ENCODE measurements at regions not wholly inside any gene's neighbourhood (a gene's known extent, or its start where the extent isn't known, plus 50 kb on each side); places are given as distances from the start of the nearest gene placed in this dataset.
"Not testable (repeated sequence)": the region's sequence is repeated elsewhere in the genome, so short reads cannot be mapped to it uniquely, and the experiment has no call there.

GRCh38 chr16:59021751-59022150 lies 287.6 kb upstream of the GOT2 start:
- H4K20me1 ChIP-seq (ENCODE audit: insufficient read depth, poor library complexity, severe bottlenecking), result no peaks in the 10 kb centered on the region
- H3K9me3 ChIP-seq (ENCODE audit: low read depth), result no peaks in the 10 kb centered on the region
- no peak overlapping the region for H3K27ac ChIP-seq
- H2AFZ ChIP-seq, result no peak overlapping the region
- no peaks in the 10 kb centered on the region for H3K27me3 ChIP-seq
- TF ChIP-seq EZH2 (IDR thresholded peaks at IDR 0.05; ENCODE audit: borderline replicate concordance) (no peak), EZH2phosphoT487 (IDR thresholded peaks at IDR 0.05; ENCODE audit: low read depth, severe bottlenecking, unreplicated experiment) (no peak)
- TF ChIP-seq, protein P1, sequence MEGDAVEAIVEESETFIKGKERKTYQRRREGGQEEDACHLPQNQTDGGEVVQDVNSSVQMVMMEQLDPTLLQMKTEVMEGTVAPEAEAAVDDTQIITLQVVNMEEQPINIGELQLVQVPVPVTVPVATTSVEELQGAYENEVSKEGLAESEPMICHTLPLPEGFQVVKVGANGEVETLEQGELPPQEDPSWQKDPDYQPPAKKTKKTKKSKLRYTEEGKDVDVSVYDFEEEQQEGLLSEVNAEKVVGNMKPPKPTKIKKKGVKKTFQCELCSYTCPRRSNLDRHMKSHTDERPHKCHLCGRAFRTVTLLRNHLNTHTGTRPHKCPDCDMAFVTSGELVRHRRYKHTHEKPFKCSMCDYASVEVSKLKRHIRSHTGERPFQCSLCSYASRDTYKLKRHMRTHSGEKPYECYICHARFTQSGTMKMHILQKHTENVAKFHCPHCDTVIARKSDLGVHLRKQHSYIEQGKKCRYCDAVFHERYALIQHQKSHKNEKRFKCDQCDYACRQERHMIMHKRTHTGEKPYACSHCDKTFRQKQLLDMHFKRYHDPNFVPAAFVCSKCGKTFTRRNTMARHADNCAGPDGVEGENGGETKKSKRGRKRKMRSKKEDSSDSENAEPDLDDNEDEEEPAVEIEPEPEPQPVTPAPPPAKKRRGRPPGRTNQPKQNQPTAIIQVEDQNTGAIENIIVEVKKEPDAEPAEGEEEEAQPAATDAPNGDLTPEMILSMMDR (IDR thresholded peaks at IDR 0.05; ENCODE audit: poor library complexity), result no peak
- no peaks in the 10 kb centered on the region for H3K9me2 ChIP-seq (replicated peaks; ENCODE audit: insufficient read depth)
- no peak overlapping the region for H3K4me2 ChIP-seq
- no peak overlapping the region for H3K4me3 ChIP-seq
- no peaks in the 10 kb centered on the region for H3K79me2 ChIP-seq
- H3K36me3 ChIP-seq (replicated peaks; ENCODE audit: insufficient read depth, low read depth), result no peaks in the 10 kb centered on the region
- DNase-seq (ENCODE audit: low spot score), result no peak
- 81% methylated on average over 7 of the region's 7 CpGs for WGBS (ENCODE audit: low lambda C conversion rate, missing lambda C conversion rate)
- H3K4me1 ChIP-seq (ENCODE audit: insufficient read depth), result no peaks in the 10 kb centered on the region

DNA sequence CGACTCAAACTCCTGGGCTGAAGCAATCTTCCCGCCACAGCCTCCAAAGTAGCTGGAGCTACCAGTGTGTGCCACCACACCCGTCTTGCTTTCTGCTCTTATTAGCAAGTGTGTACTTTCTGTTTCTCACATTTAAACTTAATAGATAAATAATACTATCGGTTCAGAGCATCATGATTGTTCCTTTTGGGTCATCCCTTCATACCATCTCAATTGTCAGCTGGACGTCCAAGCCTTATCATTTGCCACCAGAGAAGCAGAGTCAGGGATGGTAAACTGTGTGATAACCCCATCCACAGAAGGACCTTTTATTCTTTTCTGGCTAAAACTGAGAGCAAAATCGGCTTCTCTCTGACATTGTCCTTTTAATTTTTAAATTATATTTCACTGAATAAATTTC lies 279.8 kb upstream of the GOT2 start:
- WGBS (ENCODE audit: low lambda C conversion rate, missing lambda C conversion rate), result 79% methylated on average over 6 of the region's 6 CpGs
- no peak overlapping the region for H3K27ac ChIP-seq

DNA sequence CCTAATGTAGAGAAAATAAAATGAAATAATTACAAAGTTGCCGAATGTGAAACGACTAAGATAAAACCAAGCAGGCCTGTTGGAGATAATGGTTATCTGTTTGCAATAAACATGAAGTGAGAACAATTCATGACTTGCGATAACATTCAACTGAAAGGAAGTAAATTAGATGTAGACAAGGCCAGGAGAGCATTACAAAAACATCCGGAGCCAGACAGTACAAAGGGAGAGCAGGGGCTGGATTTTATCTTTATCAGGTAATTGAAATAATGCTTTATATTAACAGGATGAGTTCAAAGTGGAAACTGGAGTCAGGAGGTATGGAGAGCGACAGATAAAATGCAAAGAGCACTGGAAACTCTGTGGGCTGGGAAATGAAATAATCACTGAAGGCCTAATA lies 265.6 kb upstream of the GOT2 start:
- DNase-seq (ENCODE audit: low spot score), result no peak
- no peaks in the 10 kb centered on the region for H3K36me3 ChIP-seq (replicated peaks; ENCODE audit: insufficient read depth, low read depth)
- TF ChIP-seq EZH2phosphoT487 (IDR thresholded peaks at IDR 0.05; ENCODE audit: low read depth, severe bottlenecking, unreplicated experiment), result no peak
- TF ChIP-seq, protein P1 (IDR thresholded peaks at IDR 0.05; ENCODE audit: poor library complexity), result no peak
- no peak for TF ChIP-seq EZH2 (IDR thresholded peaks at IDR 0.05; ENCODE audit: borderline replicate concordance)
- H3K27ac ChIP-seq, result no peak overlapping the region
- no peak overlapping the region for H3K4me3 ChIP-seq
- H2AFZ ChIP-seq, result no peak overlapping the region
- no peaks in the 10 kb centered on the region for H3K9me3 ChIP-seq (ENCODE audit: low read depth)
- no peaks in the 10 kb centered on the region for H3K79me2 ChIP-seq
- 35% methylated on average over 5 of the region's 5 CpGs for WGBS (ENCODE audit: low lambda C conversion rate, missing lambda C conversion rate)
- H4K20me1 ChIP-seq (ENCODE audit: insufficient read depth, poor library complexity, severe bottlenecking), result no peaks in the 10 kb centered on the region
- H3K4me1 ChIP-seq (ENCODE audit: insufficient read depth), result no peaks in the 10 kb centered on the region
- no peak overlapping the region for H3K4me2 ChIP-seq
- H3K27me3 ChIP-seq, result no peaks in the 10 kb centered on the region
- peaks cover 3% of the 10 kb centered on the region for H3K9me2 ChIP-seq (replicated peaks; ENCODE audit: insufficient read depth)

More for the DNA sequence above, 279.8 kb upstream of the GOT2 start:
- H3K79me2 ChIP-seq, result no peaks in the 10 kb centered on the region
- no peaks in the 10 kb centered on the region for H3K36me3 ChIP-seq (replicated peaks; ENCODE audit: insufficient read depth, low read depth)
- H3K9me2 ChIP-seq (replicated peaks; ENCODE audit: insufficient read depth), result no peaks in the 10 kb centered on the region
- H3K4me3 ChIP-seq, result no peak overlapping the region
- H3K4me1 ChIP-seq (ENCODE audit: insufficient read depth), result no peaks in the 10 kb centered on the region
- DNase-seq (ENCODE audit: low spot score), result no peak
- H3K4me2 ChIP-seq, result no peak overlapping the region
- no peak overlapping the region for H2AFZ ChIP-seq
- no peaks in the 10 kb centered on the region for H3K9me3 ChIP-seq (ENCODE audit: low read depth)
- H3K27me3 ChIP-seq, result no peaks in the 10 kb centered on the region
- no peaks in the 10 kb centered on the region for H4K20me1 ChIP-seq (ENCODE audit: insufficient read depth, poor library complexity, severe bottlenecking)
- TF ChIP-seq EZH2 (IDR thresholded peaks at IDR 0.05; ENCODE audit: borderline replicate concordance), result no peak

DNA sequence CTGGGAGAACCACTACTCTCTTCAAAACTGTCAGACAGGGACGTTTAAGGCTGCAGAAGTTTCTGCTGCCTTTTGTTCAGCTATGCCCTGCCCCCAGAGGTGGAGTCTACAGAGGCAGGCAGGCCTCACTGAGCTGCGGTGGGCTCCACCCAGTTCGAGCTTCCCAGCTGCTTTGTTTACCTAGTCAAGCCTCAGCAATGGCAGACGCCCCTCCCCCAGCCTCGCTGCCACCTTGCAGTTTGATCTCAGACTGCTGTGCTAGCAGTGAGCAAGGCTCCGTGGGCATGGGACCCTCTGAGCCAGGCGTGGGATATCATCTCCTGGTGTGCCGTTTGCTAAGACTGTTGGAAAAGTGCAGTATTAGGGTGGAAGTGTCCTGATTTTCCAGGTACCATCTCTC lies 258.6 kb upstream of the GOT2 start:
- not testable (repeated sequence) for H4K20me1 ChIP-seq (ENCODE audit: insufficient read depth, poor library complexity, severe bottlenecking); DNase-seq (ENCODE audit: low spot score); H3K4me1 ChIP-seq (ENCODE audit: insufficient read depth); H3K4me2 ChIP-seq; H3K9me2 ChIP-seq (replicated peaks; ENCODE audit: insufficient read depth); H3K27ac ChIP-seq; H3K4me3 ChIP-seq; H3K79me2 ChIP-seq; H3K27me3 ChIP-seq; H3K36me3 ChIP-seq (replicated peaks; ENCODE audit: insufficient read depth, low read depth); H3K9me3 ChIP-seq (ENCODE audit: low read depth); H2AFZ ChIP-seq
- 71% methylated on average over 8 of the region's 8 CpGs for WGBS (ENCODE audit: low lambda C conversion rate, missing lambda C conversion rate)

DNA sequence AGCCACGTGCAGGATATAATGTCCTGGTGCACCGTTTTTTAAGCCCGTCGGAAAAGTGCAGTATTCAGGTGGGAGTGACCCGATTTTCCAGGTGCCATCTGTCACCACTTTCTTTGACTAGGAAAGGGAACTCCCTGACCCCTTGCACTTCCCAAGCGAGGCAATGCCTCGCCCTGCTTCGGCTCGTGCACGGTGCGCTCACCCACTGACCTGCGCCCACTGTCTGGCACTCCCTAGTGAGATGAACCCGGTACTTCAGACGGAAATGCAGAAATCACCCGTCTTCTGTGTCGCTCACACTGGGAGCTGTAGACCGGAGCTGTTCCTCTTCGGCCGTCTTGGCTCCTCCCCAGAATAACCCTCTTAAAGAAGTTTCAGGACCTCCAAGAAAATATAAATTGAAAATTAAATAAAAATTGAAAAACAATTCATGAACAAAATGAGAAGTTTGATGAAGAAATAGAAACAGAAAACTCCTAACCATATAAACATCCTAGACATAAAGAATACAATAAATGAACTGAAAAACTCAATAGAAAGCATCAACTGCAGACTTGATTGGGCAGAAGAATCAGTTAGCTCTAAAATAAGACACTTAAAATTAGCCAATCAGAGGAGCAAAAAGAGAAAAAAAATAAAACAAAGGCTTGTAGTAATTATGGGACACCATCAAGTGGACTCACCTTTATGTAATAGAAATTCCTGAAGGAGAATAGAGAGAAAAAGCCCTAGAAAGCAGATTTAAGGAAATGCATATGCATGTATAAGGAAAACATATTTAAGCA lies 249.3 kb upstream of the GOT2 start:
- H3K9me2 ChIP-seq (replicated peaks; ENCODE audit: insufficient read depth); H3K27ac ChIP-seq; H3K27me3 ChIP-seq; H3K4me1 ChIP-seq (ENCODE audit: insufficient read depth); H4K20me1 ChIP-seq (ENCODE audit: insufficient read depth, poor library complexity, severe bottlenecking); H3K4me2 ChIP-seq; H3K36me3 ChIP-seq (replicated peaks; ENCODE audit: insufficient read depth, low read depth); DNase-seq (ENCODE audit: low spot score); H2AFZ ChIP-seq; H3K79me2 ChIP-seq; H3K4me3 ChIP-seq; H3K9me3 ChIP-seq (ENCODE audit: low read depth): not testable (repeated sequence)
- 92% methylated on average over 19 of the region's 19 CpGs for WGBS (ENCODE audit: low lambda C conversion rate, missing lambda C conversion rate)

All from hepatocyte (in vitro differentiated cells).